Neuronal stem cell (in vitro differentiated cells): ENCODE measurements at regions not wholly inside any gene's neighbourhood (a gene's known extent, or its start where the extent isn't known, plus 50 kb on each side); places are given as distances from the start of the nearest gene placed in this dataset.
A peak's percentile ranks its signal among the peaks of the same experiment; 100 is the strongest.

Experiments
- DNase-seq: peaks from one replicate; pipeline ENCODE4 v3.0.0-alpha.2; 2013; ENCODE audit warnings: low spot score
- H2AFZ ChIP-seq: one replicate; pipeline ENCODE4 v1.6.1; 2013; ENCODE audit warnings: mild to moderate bottlenecking, low read length, inconsistent platforms
- H2AK5ac ChIP-seq: 2 replicates; pipeline ENCODE4 v1.6.1; 2013; ENCODE audit warnings: low read depth, mild to moderate bottlenecking, inconsistent platforms, low read length, moderate library complexity, mixed read lengths
- H2BK120ac ChIP-seq: 2 replicates; pipeline ENCODE4 v1.6.1; 2013; ENCODE audit warnings: low read depth, mild to moderate bottlenecking, inconsistent platforms, low read length, moderate library complexity, mixed read lengths
- H2BK12ac ChIP-seq: one replicate; pipeline ENCODE4 v1.6.1; 2013; ENCODE audit warnings: low read length, inconsistent platforms
- H2BK15ac ChIP-seq: 2 replicates; pipeline ENCODE4 v1.6.1; 2013; ENCODE audit warnings: mild to moderate bottlenecking, low read length, inconsistent platforms, mixed read lengths
- H2BK5ac ChIP-seq: one replicate; pipeline ENCODE4 v1.6.1; 2013; ENCODE audit warnings: inconsistent platforms, mild to moderate bottlenecking, low read length, moderate library complexity
- H3K14ac ChIP-seq: one replicate; pipeline ENCODE4 v1.6.1; 2013; ENCODE audit warnings: low read length, inconsistent platforms
- H3K18ac ChIP-seq: 2 replicates; pipeline ENCODE4 v1.6.1; 2013; ENCODE audit warnings: low read length, inconsistent platforms
- H3K23ac ChIP-seq: 2 replicates; pipeline ENCODE4 v1.6.1; 2013; ENCODE audit warnings: low read depth, mild to moderate bottlenecking, mixed read lengths, low read length, inconsistent platforms; ENCODE audit not compliant: poor library complexity
- H3K27ac ChIP-seq: replicated peaks from 3 replicates; pipeline ENCODE4 v1.5.1; 2013; ENCODE audit warnings: low read length, inconsistent platforms
- H3K27me3 ChIP-seq, 3 experiments: 2 replicates each; pipeline ENCODE4 v1.6.1; 2013; ENCODE audit warnings: low read length in 3 of 3, mild to moderate bottlenecking in 2 of 3, inconsistent platforms in 1 of 3, low read depth in 1 of 3, mixed read lengths in 1 of 3, moderate library complexity in 1 of 3; ENCODE audit not compliant: control insufficient read depth in 3 of 3, insufficient read depth in 3 of 3
- H3K36me3 ChIP-seq, 2 donors: replicated peaks in 1 of 2; 2 replicates each; pipeline ENCODE4 v1.6.1; 2013; ENCODE audit warnings: low read length in 2 of 2; ENCODE audit not compliant: control insufficient read depth in 2 of 2, insufficient read depth in 2 of 2
- H3K4ac ChIP-seq: 2 replicates; pipeline ENCODE4 v1.6.1; 2013; ENCODE audit warnings: inconsistent platforms, mild to moderate bottlenecking, low read length, moderate library complexity
- H3K4me1 ChIP-seq, 2 donors: 1 replicate in 1 of 2; 2 replicates in 1 of 2; pipeline ENCODE4 v1.6.1; 2013; ENCODE audit warnings: low read length in 2 of 2, low read depth in 1 of 2; ENCODE audit not compliant: control insufficient read depth in 2 of 2, insufficient read depth in 1 of 2
- H3K4me2 ChIP-seq: one replicate; pipeline ENCODE4 v1.6.1; 2013; ENCODE audit warnings: mild to moderate bottlenecking, low read length, inconsistent platforms; ENCODE audit not compliant: insufficient read depth, poor library complexity, severe bottlenecking
- H3K4me3 ChIP-seq, 2 donors: 2 replicates each; pipeline ENCODE4 v1.5.1; 2013; ENCODE audit warnings: low read length in 2 of 2, mild to moderate bottlenecking in 2 of 2, inconsistent platforms in 1 of 2, moderate library complexity in 1 of 2
- H3K79me1 ChIP-seq: one replicate; pipeline ENCODE4 v1.6.1; 2013; ENCODE audit warnings: low read depth, mild to moderate bottlenecking, inconsistent platforms, low read length, moderate library complexity
- H3K9ac ChIP-seq: one replicate; pipeline ENCODE4 v1.6.1; 2013; ENCODE audit warnings: mild to moderate bottlenecking, low read depth, low read length, inconsistent platforms; ENCODE audit not compliant: poor library complexity
- H3K9me3 ChIP-seq, 2 donors: replicated peaks in 1 of 2; 2 replicates each; pipeline versions ENCODE3 to v1.6.1; 2013; ENCODE audit warnings: low read length in 2 of 2, mild to moderate bottlenecking in 2 of 2, inconsistent platforms in 1 of 2, low read depth in 1 of 2, mixed read lengths in 1 of 2, moderate library complexity in 1 of 2; ENCODE audit not compliant: control insufficient read depth in 2 of 2, insufficient read depth in 1 of 2
- H4K8ac ChIP-seq: one replicate; pipeline ENCODE4 v1.6.1; 2013; ENCODE audit warnings: low read depth, mild to moderate bottlenecking, inconsistent platforms, low read length, moderate library complexity
- H4K91ac ChIP-seq: one replicate; pipeline ENCODE4 v1.6.1; 2013; ENCODE audit warnings: low read length, low read depth, mild to moderate bottlenecking, inconsistent platforms; ENCODE audit not compliant: poor library complexity
- WGBS, 2 donors: extraction: QIAGEN DNeasy Blood & Tissue Kit; methylation state at CpG; one replicate each; pipeline ENCODE4 v1.1.7; 2013; ENCODE audit warnings: missing lambda C conversion rate in 2 of 2, mixed read lengths in 1 of 2; ENCODE audit not compliant: insufficient read length in 2 of 2, insufficient replicate concordance in 1 of 2; ENCODE audit errors: extremely low coverage in 2 of 2; 5-methylcytosine and 5-hydroxymethylcytosine counted together

- no peak overlapping the region for H2BK5ac ChIP-seq
- H3K9me3 ChIP-seq, result no peaks in the 10 kb centered on the region
- no peak overlapping the region for H4K8ac ChIP-seq
- H2AK5ac ChIP-seq, result no peak overlapping the region
- H3K36me3 ChIP-seq, result no peaks in the 10 kb centered on the region
- H3K27ac ChIP-seq, result no peak overlapping the region
- no peak overlapping the region for H3K4ac ChIP-seq
- no peak overlapping the region for H2BK15ac ChIP-seq
- no peak overlapping the region for H2AFZ ChIP-seq
- H3K18ac ChIP-seq, result no peak overlapping the region
- no peak overlapping the region for H2BK12ac ChIP-seq
- no peak overlapping the region for H2BK120ac ChIP-seq
- H3K4me1 ChIP-seq, result peaks cover 0 to 2% of the 10 kb centered on the region in 2 donors
- no peak for DNase-seq
- no peak overlapping the region for H3K4me3 ChIP-seq
- WGBS, 2 donors, result no CpG with 5 or more reads among the region's 4 CpGs
- no peaks in the 10 kb centered on the region for H3K79me1 ChIP-seq
- H4K91ac ChIP-seq, result no peak overlapping the region
- H3K27me3 ChIP-seq, result peaks cover 0 to 19% (median 2%) of the 10 kb centered on the region in 3 experiments
- no peak overlapping the region for H3K9ac ChIP-seq
- H3K23ac ChIP-seq, result peak overlapping the region; percentile 7
- H3K4me2 ChIP-seq, result no peak overlapping the region
- no peak overlapping the region for H3K14ac ChIP-seq
These were observed 216.1 kb downstream of the ENGASE start for GRCh38 chr17:79290726-79291125.

GRCh38 chr17:79288950-79289349 is 214.3 kb downstream of the ENGASE start:
- Histone ChIP-seq H2AK5ac (no peak overlapping the region), H3K4me1 (no peaks in the 10 kb centered on the region), H3K9ac (no peak overlapping the region), H3K23ac (no peak overlapping the region), H3K4ac (no peak overlapping the region), H3K27ac (no peak overlapping the region), H3K79me1 (no peaks in the 10 kb centered on the region), H4K8ac (no peak overlapping the region), H3K14ac (no peak overlapping the region), H2BK120ac (no peak overlapping the region), H3K9me3 (no peaks in the 10 kb centered on the region), H3K4me2 (no peak overlapping the region), H4K91ac (no peak overlapping the region), H3K27me3 (peaks cover 0 to 20% (median 0%) of the 10 kb centered on the region in 3 experiments), H3K36me3 (no peaks in the 10 kb centered on the region), H3K18ac (no peak overlapping the region), H3K4me3 (no peak overlapping the region), H2BK5ac (no peak overlapping the region), H2BK15ac (no peak overlapping the region), H2BK12ac (no peak overlapping the region), H2AFZ (no peak overlapping the region)
- no CpG with 5 or more reads among the region's 9 CpGs for WGBS, 2 donors
- no peak for DNase-seq

- no peak overlapping the region for H3K4ac ChIP-seq
- H4K91ac ChIP-seq, result no peak overlapping the region
- H2BK120ac ChIP-seq, result no peak overlapping the region
- no peak overlapping the region for H2AK5ac ChIP-seq
- no peaks in the 10 kb centered on the region for H3K36me3 ChIP-seq
- H3K27ac ChIP-seq, result no peak overlapping the region
- H3K4me1 ChIP-seq, result no peaks in the 10 kb centered on the region
- H3K4me2 ChIP-seq, result no peak overlapping the region
- no peaks in the 10 kb centered on the region for H3K79me1 ChIP-seq
- DNase-seq, result no peak
- H2AFZ ChIP-seq, result no peak overlapping the region
- no peak overlapping the region for H3K4me3 ChIP-seq
- H3K23ac ChIP-seq, result peak overlapping the region; percentile 16
- no peak overlapping the region for H2BK15ac ChIP-seq
- no peak overlapping the region for H2BK12ac ChIP-seq
- no CpG with 5 or more reads among the region's 10 CpGs for WGBS, 2 donors
- H4K8ac ChIP-seq, result no peak overlapping the region
- H3K14ac ChIP-seq, result no peak overlapping the region
- H2BK5ac ChIP-seq, result no peak overlapping the region
- no peaks in the 10 kb centered on the region for H3K9me3 ChIP-seq
- peak overlapping the region; percentile 63 for H3K18ac ChIP-seq
- H3K27me3 ChIP-seq, result peaks cover 0 to 35% (median 0%) of the 10 kb centered on the region in 3 experiments
- no peak overlapping the region for H3K9ac ChIP-seq
These were observed 211.8 kb downstream of the ENGASE start for GRCh38 chr17:79286440-79286839.

- no peak overlapping the region for H3K27ac ChIP-seq
- H3K27me3 ChIP-seq, result peaks cover 0 to 34% (median 0%) of the 10 kb centered on the region in 3 experiments
- no peak overlapping the region for H2AFZ ChIP-seq
- DNase-seq, result no peak
- H3K23ac ChIP-seq, result no peak overlapping the region
- no peak overlapping the region for H3K4me3 ChIP-seq
- H3K18ac ChIP-seq, result no peak overlapping the region
- H3K4ac ChIP-seq, result no peak overlapping the region
- H3K14ac ChIP-seq, result no peak overlapping the region
- no peaks in the 10 kb centered on the region for H3K4me1 ChIP-seq
- no peak overlapping the region for H2BK15ac ChIP-seq
- no peak overlapping the region for H3K9ac ChIP-seq
- no peak overlapping the region for H2BK120ac ChIP-seq
- WGBS, 2 donors, result no CpG with 5 or more reads among the region's 5 CpGs
- H2BK5ac ChIP-seq, result no peak overlapping the region
- no peaks in the 10 kb centered on the region for H3K9me3 ChIP-seq
- no peak overlapping the region for H2BK12ac ChIP-seq
- H4K91ac ChIP-seq, result no peak overlapping the region
- H3K4me2 ChIP-seq, result no peak overlapping the region
- no peak overlapping the region for H4K8ac ChIP-seq
- H2AK5ac ChIP-seq, result no peak overlapping the region
- H3K79me1 ChIP-seq, result no peaks in the 10 kb centered on the region
- H3K36me3 ChIP-seq, result no peaks in the 10 kb centered on the region
These were observed 211.3 kb downstream of the ENGASE start for GRCh38 chr17:79285973-79286372.
